ENCODE measurements at regions not wholly inside any gene's neighbourhood (a gene's known extent, or its start where the extent isn't known, plus 50 kb on each side); places are given as distances from the start of the nearest gene placed in this dataset.
"Not testable (repeated sequence)": the region's sequence is repeated elsewhere in the genome, so short reads cannot be mapped to it uniquely, and the experiment has no call there.

GRCh38 chr1:194047206-194047605, 860.8 kb upstream of the B3GALT2 start:
- no peak for DNase-seq

- DNase-seq: no peak
Measured at GRCh38 chr1:194045416-194045815, 859.0 kb upstream of the B3GALT2 start.

GRCh38 chr1:194044892-194045291, 858.5 kb upstream of the B3GALT2 start:
- no peak for DNase-seq

GRCh38 chr1:194043984-194044755, 857.8 kb upstream of the B3GALT2 start:
- no peak for DNase-seq

GRCh38 chr1:194042736-194043135, 856.3 kb upstream of the B3GALT2 start:
- DNase-seq: no peak

GRCh38 chr1:194040496-194040895, 854.1 kb upstream of the B3GALT2 start:
- no peak for DNase-seq

- DNase-seq: no peak
Measured at GRCh38 chr1:194039578-194039977, 853.2 kb upstream of the B3GALT2 start.

- DNase-seq: no peak
Measured at GRCh38 chr1:194033646-194034045, 847.2 kb upstream of the B3GALT2 start.

GRCh38 chr1:194028002-194028401, 841.6 kb upstream of the B3GALT2 start:
- no peak for DNase-seq

- DNase-seq: no peak
Measured at GRCh38 chr1:194026422-194026821, 840.0 kb upstream of the B3GALT2 start.

GRCh38 chr1:194024659-194025058, 838.2 kb upstream of the B3GALT2 start:
- DNase-seq: no peak

GRCh38 chr1:194014014-194014413, 827.6 kb upstream of the B3GALT2 start:
- DNase-seq: no peak

GRCh38 chr1:194013561-194013960, 827.1 kb upstream of the B3GALT2 start:
- DNase-seq: no peak

- DNase-seq: no peak
Measured at GRCh38 chr1:194004146-194004545, 817.7 kb upstream of the B3GALT2 start.

GRCh38 chr1:194001726-194002350, 815.4 kb upstream of the B3GALT2 start:
- not testable (repeated sequence) for DNase-seq

- no peak for DNase-seq
Measured at GRCh38 chr1:193988885-193989284, 802.5 kb upstream of the B3GALT2 start.

- no peak for DNase-seq
Measured at GRCh38 chr1:193979219-193979618, 792.8 kb upstream of the B3GALT2 start.

- no peak for DNase-seq
Measured at GRCh38 chr1:193974286-193974798, 787.9 kb upstream of the B3GALT2 start.

GRCh38 chr1:193973428-193973827, 787.0 kb upstream of the B3GALT2 start:
- DNase-seq: no peak

GRCh38 chr1:193971595-193971994, 785.2 kb upstream of the B3GALT2 start:
- DNase-seq: no peak

GRCh38 chr1:193960499-193960898, 774.1 kb upstream of the B3GALT2 start:
- DNase-seq: no peak

- no peak for DNase-seq
Measured at GRCh38 chr1:193960040-193960439, 773.6 kb upstream of the B3GALT2 start.

GRCh38 chr1:193957556-193958095, 771.2 kb upstream of the B3GALT2 start:
- no peak for DNase-seq
